ENCODE measurements at regions not wholly inside any gene's neighbourhood (a gene's known extent, or its start where the extent isn't known, plus 50 kb on each side); places are given as distances from the start of the nearest gene placed in this dataset.

- no peak for TF ChIP-seq CTCF (optimal IDR thresholded peaks at IDR 0.05 in 1 of 3, IDR thresholded peaks at IDR 0.05 in 1 of 3, conservative IDR thresholded peaks at IDR 0.05 in 1 of 3; ENCODE audit: extremely low read depth in 1 of 3, insufficient read depth in 2 of 3, low read length in 3 of 3)
- no peak for TF ChIP-seq EZH2 (IDR thresholded peaks at IDR 0.05; ENCODE audit: low read length)
Observed at GRCh38 chr5:39494107-39494510, 69.3 kb upstream of the DAB2 start.
